MCF 10A (cell line): ENCODE measurements at regions not wholly inside any gene's neighbourhood (a gene's known extent, or its start where the extent isn't known, plus 50 kb on each side); places are given as distances from the start of the nearest gene placed in this dataset.

ENCODE experiments used
- BruUV-seq: library from RNA; stranded (reverse); fragments of 400-500 nt; replicated peaks from 2 replicates; lab custom pipeline; 2021; lab: Mats Ljungman, UMichigan
- CTCF ChIA-PET: fragments of 300-600 bp; sonication (Branson Sonifier 250); formaldehyde crosslinking; extraction: SDS; loops from one replicate; lab custom pipeline; 2021; ENCODE audit warnings: antibody characterized with exemption, inconsistent platforms; lab: Yijun Ruan, JAX
- POLR2A ChIA-PET: fragments of 300-600, 350-650 bp; sonication (Branson Sonifier 250); formaldehyde crosslinking; extraction: SDS; loops from one replicate; lab custom pipeline; 2020; ENCODE audit warnings: antibody characterized with exemption, inconsistent platforms; lab: Yijun Ruan, JAX
- DNase-seq: peaks from one replicate; pipeline ENCODE4 v3.0.0-alpha.2; 2018; ENCODE audit not compliant: unreplicated experiment
- H3K27ac Mint-ChIP-seq: one replicate; pipeline ENCODE4 v1.8.0; 2022; ENCODE audit warnings: mild to moderate bottlenecking, low read depth, mixed read lengths; ENCODE audit not compliant: unreplicated experiment
- H3K27me3 Mint-ChIP-seq: one replicate; pipeline ENCODE4 v1.8.0; 2022; ENCODE audit warnings: mixed read lengths; ENCODE audit not compliant: insufficient read depth, unreplicated experiment
- H3K36me3 Mint-ChIP-seq: one replicate; pipeline ENCODE4 v1.8.0; 2022; ENCODE audit warnings: mild to moderate bottlenecking, moderate library complexity, mixed read lengths; ENCODE audit not compliant: insufficient read depth, unreplicated experiment
- H3K4me1 Mint-ChIP-seq: one replicate; pipeline ENCODE4 v1.8.0; 2022; ENCODE audit warnings: mixed read lengths; ENCODE audit not compliant: insufficient read depth, unreplicated experiment
- H3K4me3 Mint-ChIP-seq: one replicate; pipeline ENCODE4 v1.8.0; 2022; ENCODE audit warnings: mild to moderate bottlenecking, moderate library complexity, mixed read lengths; ENCODE audit not compliant: unreplicated experiment
- H3K9me3 Mint-ChIP-seq: one replicate; pipeline ENCODE4 v1.8.0; 2022; ENCODE audit warnings: mixed read lengths; ENCODE audit not compliant: unreplicated experiment
- CTCF ChIP-seq: fragments of 200-600 bp; IDR thresholded peaks from one replicate; pipeline ENCODE4 v1.8.0; 2022; ENCODE audit warnings: antibody characterized with exemption, mild to moderate bottlenecking; ENCODE audit not compliant: unreplicated experiment
- intact Hi-C: fragments of 100-400 bp; cut with micrococcal nuclease; formaldehyde crosslinking; loops from 2 replicates; pipeline ENCODE4 v1.14.1; 2022

- no peaks in the 10 kb centered on the region for H3K4me1 Mint-ChIP-seq
- no peak overlapping the region for H3K27ac Mint-ChIP-seq
- no peaks in the 10 kb centered on the region for H3K27me3 Mint-ChIP-seq
- ChIA-PET CTCF (no interaction called here), POLR2A (no interaction called here)
- no TSS peak for BruUV-seq
- no peak for DNase-seq
- H3K9me3 Mint-ChIP-seq = peaks cover 7% of the 10 kb centered on the region
- intact Hi-C loops = no loop called here
- H3K4me3 Mint-ChIP-seq = no peak overlapping the region
- no peak for TF ChIP-seq CTCF
- no peaks in the 10 kb centered on the region for H3K36me3 Mint-ChIP-seq
Observed at GRCh38 chr2:59322870-59323269, 1081.7 kb upstream of the FANCL start.

DNA sequence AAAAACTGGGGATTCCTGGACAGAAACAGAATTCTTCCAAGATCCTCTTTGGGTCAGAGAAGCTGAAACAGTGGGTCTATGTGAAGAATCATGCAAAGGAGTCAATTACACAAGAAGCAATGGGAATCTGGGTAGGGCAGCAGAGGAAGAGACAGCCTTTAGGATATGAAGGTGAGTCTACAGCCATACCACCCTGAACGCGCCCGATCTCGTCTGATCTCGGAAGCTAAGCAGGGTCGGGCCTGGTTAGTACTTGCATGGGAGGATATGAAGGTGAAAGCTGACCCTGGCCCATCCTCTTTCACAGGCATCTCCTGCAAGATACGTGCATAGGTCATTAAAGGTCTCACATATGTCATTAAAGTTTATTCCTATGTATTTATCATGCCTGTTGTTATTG, 1080.9 kb upstream of the FANCL start:
- Mint-ChIP-seq H3K9me3 (peaks cover 8% of the 10 kb centered on the region), H3K27me3 (no peaks in the 10 kb centered on the region), H3K4me1 (no peaks in the 10 kb centered on the region), H3K27ac (no peak overlapping the region), H3K4me3 (no peak overlapping the region), H3K36me3 (no peaks in the 10 kb centered on the region)
- no peak for DNase-seq
- CTCF ChIA-PET = interaction anchor here (0.5 to 2.0 kb wide), 3 partner anchors 20 to 1020 kb away, joined by 3 to 6 read pairs (median 3); no protein-coding TSS in a partner anchor
- TF ChIP-seq CTCF = no peak
- intact Hi-C loops = no loop called here
- POLR2A ChIA-PET = interaction anchor here (0.6 kb wide), 1 partner anchor 929 kb away, joined by 4 read pairs; no protein-coding TSS in a partner anchor
- BruUV-seq = no TSS peak

DNA sequence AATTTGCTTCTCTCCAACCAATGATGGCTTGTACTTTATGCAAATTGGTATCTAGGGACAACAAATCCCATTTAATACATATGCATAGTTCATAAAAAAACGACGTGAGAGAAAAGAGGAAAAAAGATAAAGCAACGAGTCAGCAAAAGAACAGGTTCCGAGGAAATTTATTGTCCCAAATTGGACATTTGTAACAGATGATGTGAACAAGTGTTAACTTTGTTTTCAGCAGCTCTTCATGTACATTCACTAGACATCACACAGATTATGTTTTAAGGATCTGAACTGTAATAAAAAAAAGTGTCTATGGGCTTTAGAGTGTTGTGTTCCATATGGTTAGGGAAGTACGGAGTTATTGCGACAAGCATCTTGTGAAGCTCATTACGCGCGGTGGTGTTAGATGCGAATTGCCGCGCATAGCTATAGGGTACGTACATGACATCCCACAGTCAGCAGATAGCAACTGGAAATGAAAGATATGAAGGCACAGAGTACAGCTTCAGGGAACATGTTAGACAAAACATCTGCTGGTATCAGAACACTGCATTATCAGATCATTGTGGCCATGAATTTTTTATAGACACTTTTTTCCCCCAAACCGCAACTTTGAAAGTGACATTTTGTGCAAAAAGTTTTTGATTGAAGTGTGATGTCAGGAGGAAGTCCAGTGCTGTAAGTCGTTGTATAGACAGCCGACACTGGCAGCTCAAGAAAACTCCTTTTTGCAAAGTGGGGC, 1073.1 kb upstream of the FANCL start:
- Mint-ChIP-seq H3K4me3 (no peak overlapping the region), H3K27me3 (no peaks in the 10 kb centered on the region), H3K36me3 (no peaks in the 10 kb centered on the region), H3K9me3 (peaks cover 8% of the 10 kb centered on the region), H3K4me1 (no peaks in the 10 kb centered on the region), H3K27ac (no peak overlapping the region)
- intact Hi-C loops = no loop called here
- BruUV-seq = no TSS peak
- TF ChIP-seq CTCF = no peak
- POLR2A ChIA-PET = no interaction called here
- CTCF ChIA-PET = interaction anchor here (0.5 to 5.4 kb wide), 6 partner anchors 12 to 1268 kb away, joined by 3 to 21 read pairs (median 4); no protein-coding TSS in a partner anchor
- DNase-seq = no peak

DNA sequence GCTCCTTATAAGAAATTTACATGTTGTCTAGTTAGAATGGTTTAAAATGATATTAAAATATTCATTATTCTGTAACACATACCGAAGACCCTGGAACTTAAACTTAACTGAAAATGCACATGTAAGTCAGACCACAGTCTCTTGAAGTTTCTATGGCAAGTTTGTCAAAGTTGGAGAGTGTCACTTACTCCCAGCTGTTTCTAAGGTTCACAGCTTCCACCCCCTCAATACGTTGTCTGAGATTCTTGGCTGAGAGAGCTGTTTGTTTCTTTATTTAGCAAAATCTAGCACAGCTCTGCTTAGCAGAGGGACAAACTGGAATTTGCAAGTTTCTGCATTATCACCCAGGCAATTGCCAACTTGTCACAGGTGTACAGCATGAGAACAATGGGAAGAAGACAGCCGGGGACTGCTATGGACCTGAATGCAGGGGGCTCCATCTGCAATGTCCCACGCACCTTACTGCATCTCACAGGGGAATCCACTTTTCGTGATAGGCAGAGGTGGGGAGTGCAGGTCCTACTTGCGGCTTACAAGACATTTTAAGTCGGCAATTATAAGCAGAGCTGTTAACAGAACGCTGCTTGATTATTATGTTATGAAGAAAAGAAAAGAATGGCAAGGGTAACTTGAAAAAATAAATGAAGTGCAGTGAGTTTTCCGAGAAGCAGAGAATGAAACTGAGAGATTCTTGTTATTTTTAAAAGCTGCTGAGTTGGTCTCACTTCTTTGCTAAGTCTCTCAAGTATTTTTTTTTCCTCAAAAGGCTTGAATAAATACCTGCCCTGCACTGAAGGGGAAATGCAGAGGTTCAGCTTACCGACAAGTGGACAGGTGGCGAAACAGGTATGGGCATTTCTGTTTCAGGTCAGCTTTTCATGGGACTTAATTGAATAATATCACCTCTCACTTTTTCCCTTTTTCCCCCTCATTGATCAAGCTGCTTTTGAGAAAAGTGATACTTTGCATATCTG, 1072.1 kb upstream of the FANCL start:
- Mint-ChIP-seq H3K4me1 (no peaks in the 10 kb centered on the region), H3K27ac (no peak overlapping the region), H3K36me3 (no peaks in the 10 kb centered on the region), H3K9me3 (peaks cover 4% of the 10 kb centered on the region), H3K27me3 (no peaks in the 10 kb centered on the region), H3K4me3 (no peak overlapping the region)
- POLR2A ChIA-PET = no interaction called here
- CTCF ChIA-PET = interaction anchor here (0.5 to 5.4 kb wide), 4 partner anchors 11 to 1330 kb away, joined by 3 to 21 read pairs (median 5); no protein-coding TSS in a partner anchor
- BruUV-seq = no TSS peak
- TF ChIP-seq CTCF = no peak
- DNase-seq = no peak
- intact Hi-C loops = no loop called here
